Mammary epithelial cell (primary cell): ENCODE measurements at regions not wholly inside any gene's neighbourhood (a gene's known extent, or its start where the extent isn't known, plus 50 kb on each side); places are given as distances from the start of the nearest gene placed in this dataset.

Source experiments
- EZH2 ChIP-seq: IDR thresholded peaks from 2 replicates; pipeline ENCODE4 v1.6.1; 2012; ENCODE audit warnings: low read length, inconsistent platforms, borderline replicate concordance
- TF ChIP-seq, protein P1 (sequence below), 2 donors: IDR thresholded peaks in 1 of 2; conservative IDR thresholded peaks in 1 of 2; 2 replicates each; pipeline ENCODE4 v1.5.1; 2011 to 2012; ENCODE audit warnings: inconsistent platforms in 2 of 2, low read length in 2 of 2, mild to moderate bottlenecking in 2 of 2, control low read depth in 1 of 2, low read depth in 1 of 2; ENCODE audit not compliant: insufficient read depth in 1 of 2; ENCODE audit errors: extremely low read depth in 1 of 2

DNA sequence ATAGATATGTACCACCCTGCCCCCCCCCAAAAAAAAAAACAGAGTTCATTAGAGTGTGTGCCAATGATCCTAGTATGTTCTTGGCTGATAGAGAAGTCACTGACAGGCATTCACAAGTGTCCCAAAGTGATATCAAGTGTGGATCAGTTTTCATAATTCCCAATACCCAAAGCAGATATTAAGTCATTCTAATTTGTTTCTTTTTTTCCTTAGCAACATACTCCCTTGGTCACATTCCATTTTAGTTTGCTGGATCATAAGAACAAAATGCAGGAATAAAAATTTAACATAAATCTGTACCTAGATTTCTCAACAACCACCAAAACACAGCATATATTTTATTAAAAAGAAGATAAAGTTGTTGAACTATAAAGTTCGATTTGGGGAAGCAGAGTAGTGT, 129.8 kb upstream of the PALMD start:
- TF ChIP-seq, protein P1, sequence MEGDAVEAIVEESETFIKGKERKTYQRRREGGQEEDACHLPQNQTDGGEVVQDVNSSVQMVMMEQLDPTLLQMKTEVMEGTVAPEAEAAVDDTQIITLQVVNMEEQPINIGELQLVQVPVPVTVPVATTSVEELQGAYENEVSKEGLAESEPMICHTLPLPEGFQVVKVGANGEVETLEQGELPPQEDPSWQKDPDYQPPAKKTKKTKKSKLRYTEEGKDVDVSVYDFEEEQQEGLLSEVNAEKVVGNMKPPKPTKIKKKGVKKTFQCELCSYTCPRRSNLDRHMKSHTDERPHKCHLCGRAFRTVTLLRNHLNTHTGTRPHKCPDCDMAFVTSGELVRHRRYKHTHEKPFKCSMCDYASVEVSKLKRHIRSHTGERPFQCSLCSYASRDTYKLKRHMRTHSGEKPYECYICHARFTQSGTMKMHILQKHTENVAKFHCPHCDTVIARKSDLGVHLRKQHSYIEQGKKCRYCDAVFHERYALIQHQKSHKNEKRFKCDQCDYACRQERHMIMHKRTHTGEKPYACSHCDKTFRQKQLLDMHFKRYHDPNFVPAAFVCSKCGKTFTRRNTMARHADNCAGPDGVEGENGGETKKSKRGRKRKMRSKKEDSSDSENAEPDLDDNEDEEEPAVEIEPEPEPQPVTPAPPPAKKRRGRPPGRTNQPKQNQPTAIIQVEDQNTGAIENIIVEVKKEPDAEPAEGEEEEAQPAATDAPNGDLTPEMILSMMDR (conservative IDR thresholded peaks at IDR 0.05 in 1 of 2, IDR thresholded peaks at IDR 0.05 in 1 of 2; ENCODE audit: extremely low read depth in 1 of 2, insufficient read depth in 1 of 2, low read depth in 1 of 2, low read length in 2 of 2) = no peak
- no peak for TF ChIP-seq EZH2
